SK-N-SH treated with all-trans-retinoic acid at 6 μM for 48 hours (cell line): ENCODE measurements at regions not wholly inside any gene's neighbourhood (a gene's known extent, or its start where the extent isn't known, plus 50 kb on each side); places are given as distances from the start of the nearest gene placed in this dataset.
A peak's percentile ranks its signal among the peaks of the same experiment; 100 is the strongest.

Experiments
- ATAC-seq: fragments of 200-7000 bp; cut with Tn5 transposase; 3 replicates; pipeline ENCODE4 v1.9.1; 2020; ENCODE audit warnings: mild to moderate bottlenecking, moderate library complexity
- ARNTL ChIP-seq: fragments of 450-650 bp; formaldehyde crosslinking; IDR thresholded peaks from 2 replicates; pipeline ENCODE4 v1.5.0; 2020; ENCODE audit warnings: low read depth, mild to moderate bottlenecking, moderate library complexity, borderline replicate concordance
- BACH2 ChIP-seq: fragments of 250-450 bp; sonication (Bioruptor Pico); IDR thresholded peaks from 2 replicates; pipeline ENCODE4 v1.9.0; 2021; ENCODE audit warnings: mild to moderate bottlenecking, borderline replicate concordance
- CSDC2 ChIP-seq: fragments of 250-450 bp; sonication (Bioruptor Pico); IDR thresholded peaks from 2 replicates; pipeline ENCODE4 v1.5.0; 2020; ENCODE audit warnings: mild to moderate bottlenecking, moderate library complexity
- ESRRG ChIP-seq: fragments of 250-450 bp; sonication (Bioruptor Pico); IDR thresholded peaks from 2 replicates; pipeline ENCODE4 v1.6.1; 2021; ENCODE audit warnings: mild to moderate bottlenecking
- GLIS3 ChIP-seq: fragments of 250-450 bp; sonication (Bioruptor Pico); IDR thresholded peaks from 2 replicates; pipeline ENCODE4 v1.5.0; 2020; ENCODE audit warnings: mild to moderate bottlenecking, moderate library complexity
- ISL1 ChIP-seq: fragments of 250-450 bp; sonication (Bioruptor Pico); IDR thresholded peaks from 2 replicates; pipeline ENCODE4 v2.1.2; 2022; ENCODE audit warnings: mild to moderate bottlenecking, moderate library complexity
- RARB ChIP-seq: fragments of 250-450 bp; sonication (Bioruptor Pico); IDR thresholded peaks from 2 replicates; pipeline ENCODE4 v1.8.0; 2021; ENCODE audit warnings: mild to moderate bottlenecking, moderate library complexity
- SNAI2 ChIP-seq: fragments of 250-450 bp; sonication (Bioruptor Pico); IDR thresholded peaks from 2 replicates; pipeline ENCODE4 v1.5.0; 2020; ENCODE audit warnings: mild to moderate bottlenecking, moderate library complexity
- TCF4 ChIP-seq: fragments of 250-450 bp; sonication (Bioruptor Pico); IDR thresholded peaks from 2 replicates; pipeline ENCODE4 v1.8.0; 2021; ENCODE audit warnings: mild to moderate bottlenecking, moderate library complexity, borderline replicate concordance
- ZC3H10 ChIP-seq: fragments of 250-450 bp; sonication (Bioruptor Pico); IDR thresholded peaks from 2 replicates; pipeline ENCODE4 v1.5.1; 2021; ENCODE audit warnings: mild to moderate bottlenecking, moderate library complexity
- ZFP3 ChIP-seq: fragments of 250-450 bp; sonication (Bioruptor Pico); IDR thresholded peaks from 2 replicates; pipeline ENCODE4 v1.5.0; 2020; ENCODE audit warnings: mild to moderate bottlenecking, moderate library complexity
- ZFP30 ChIP-seq: fragments of 450-650 bp; formaldehyde crosslinking; IDR thresholded peaks from 2 replicates; pipeline ENCODE4 v1.5.0; 2022; ENCODE audit warnings: mild to moderate bottlenecking, moderate library complexity
- ZNF565 ChIP-seq: fragments of 450-650 bp; formaldehyde crosslinking; conservative IDR thresholded peaks from 2 replicates; pipeline ENCODE4 v1.5.0; 2020; ENCODE audit warnings: low read depth, mild to moderate bottlenecking, moderate library complexity
- ZNF8 ChIP-seq: fragments of 450-650 bp; formaldehyde crosslinking; IDR thresholded peaks from 2 replicates; pipeline ENCODE4 v1.5.0; 2020; ENCODE audit warnings: mild to moderate bottlenecking, moderate library complexity
- TF ChIP-seq, protein P1 (sequence below): fragments of 250-450 bp; sonication (Bioruptor Pico); IDR thresholded peaks from 2 replicates; pipeline ENCODE4 v1.8.0; 2021; ENCODE audit warnings: low read depth, mild to moderate bottlenecking, moderate library complexity, borderline replicate concordance
- TF ChIP-seq, protein P2 (sequence below): fragments of 250-450 bp; sonication (Bioruptor Pico); IDR thresholded peaks from 2 replicates; pipeline ENCODE4 v1.5.1; 2021; ENCODE audit warnings: mild to moderate bottlenecking, moderate library complexity
- TF ChIP-seq, protein P3 (sequence below): fragments of 250-450 bp; sonication (Bioruptor Pico); IDR thresholded peaks from 2 replicates; pipeline ENCODE4 v1.5.1; 2020; ENCODE audit warnings: low read depth, mild to moderate bottlenecking, moderate library complexity
- TF ChIP-seq, protein P4 (sequence below): fragments of 250-450 bp; sonication (Bioruptor Pico); IDR thresholded peaks from 2 replicates; pipeline ENCODE4 v1.8.0; 2020; ENCODE audit warnings: mild to moderate bottlenecking, moderate library complexity, borderline replicate concordance
- TF ChIP-seq, protein P5 (sequence below): fragments of 250-450 bp; sonication (Bioruptor Pico); IDR thresholded peaks from 2 replicates; pipeline ENCODE4 v1.5.0; 2020; ENCODE audit warnings: mild to moderate bottlenecking, moderate library complexity

DNA sequence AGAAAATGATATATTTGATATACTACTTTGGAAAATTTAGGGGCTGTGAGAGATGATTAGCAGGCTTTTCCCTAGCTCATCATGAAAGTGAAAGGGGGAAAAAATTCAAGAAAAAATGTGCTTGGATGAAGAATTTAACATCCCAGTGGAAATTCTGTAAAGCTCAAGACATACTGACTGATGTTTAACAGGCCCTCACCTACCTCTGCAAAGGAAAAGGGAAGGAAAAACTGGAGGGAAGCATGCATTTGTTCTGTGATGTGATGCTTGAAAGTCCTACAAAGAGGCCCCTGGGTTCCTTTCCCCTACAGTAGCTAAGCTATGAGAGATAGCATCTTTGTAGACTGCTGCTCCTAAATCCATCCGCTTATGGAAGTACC lies 364.1 kb downstream of the PDGFC start (continued):
- TF ChIP-seq ARNTL = no peak
- TF ChIP-seq, all 23 proteins: peak for 0

DNA sequence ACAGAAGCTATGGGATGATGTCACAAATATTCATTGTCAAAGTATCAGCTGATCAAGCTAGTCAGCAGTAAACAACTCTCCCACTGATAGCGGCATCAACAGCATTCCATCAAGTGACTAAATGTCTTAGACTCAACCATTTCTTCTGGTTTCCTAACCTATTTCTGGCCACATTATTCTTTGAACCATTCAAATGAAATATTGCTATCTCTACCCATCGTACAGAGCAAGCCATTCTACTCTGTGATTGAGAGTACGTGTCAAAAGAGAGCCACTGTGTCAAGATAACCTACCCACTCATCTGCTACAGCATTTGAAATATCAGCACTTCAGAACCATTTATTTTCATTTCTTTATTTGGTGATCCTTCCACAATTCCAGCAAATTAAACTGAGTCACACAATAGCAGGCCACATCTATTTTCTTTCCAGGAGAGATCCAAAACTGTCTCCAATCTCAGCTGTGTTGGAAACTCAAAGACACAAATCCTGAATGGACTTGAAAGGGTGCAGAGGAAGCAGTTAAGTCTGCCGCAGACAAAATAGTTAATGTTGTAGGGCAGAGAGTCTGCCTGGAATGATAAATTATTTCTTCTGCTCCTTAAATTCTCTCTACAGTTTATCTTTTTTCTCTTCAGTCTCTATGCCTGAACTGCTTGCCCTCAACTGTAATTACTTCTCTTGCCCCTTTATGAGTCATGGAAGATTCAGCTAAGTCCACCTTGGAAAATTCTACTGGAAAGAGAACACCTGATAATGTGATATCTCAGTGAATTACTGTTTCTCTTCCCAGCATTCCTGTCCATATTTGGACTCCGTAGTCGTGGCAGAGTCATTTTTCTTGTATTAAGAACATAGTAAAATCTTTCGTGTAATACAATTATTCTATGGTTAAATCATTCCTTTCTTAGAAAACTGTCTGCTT lies 364.8 kb downstream of the PDGFC start:
- ATAC-seq = peak; percentile 74
- TF ChIP-seq, protein P1, sequence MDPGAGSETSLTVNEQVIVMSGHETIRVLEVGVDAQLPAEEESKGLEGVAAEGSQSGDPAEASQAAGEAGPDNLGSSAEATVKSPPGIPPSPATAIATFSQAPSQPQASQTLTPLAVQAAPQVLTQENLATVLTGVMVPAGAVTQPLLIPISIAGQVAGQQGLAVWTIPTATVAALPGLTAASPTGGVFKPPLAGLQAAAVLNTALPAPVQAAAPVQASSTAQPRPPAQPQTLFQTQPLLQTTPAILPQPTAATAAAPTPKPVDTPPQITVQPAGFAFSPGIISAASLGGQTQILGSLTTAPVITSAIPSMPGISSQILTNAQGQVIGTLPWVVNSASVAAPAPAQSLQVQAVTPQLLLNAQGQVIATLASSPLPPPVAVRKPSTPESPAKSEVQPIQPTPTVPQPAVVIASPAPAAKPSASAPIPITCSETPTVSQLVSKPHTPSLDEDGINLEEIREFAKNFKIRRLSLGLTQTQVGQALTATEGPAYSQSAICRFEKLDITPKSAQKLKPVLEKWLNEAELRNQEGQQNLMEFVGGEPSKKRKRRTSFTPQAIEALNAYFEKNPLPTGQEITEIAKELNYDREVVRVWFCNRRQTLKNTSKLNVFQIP (CRISPR knock-in tag) = no peak
- TF ChIP-seq ZC3H10 (CRISPR knock-in tag) (peak; percentile 61), ESRRG (CRISPR knock-in tag) (no peak)

DNA sequence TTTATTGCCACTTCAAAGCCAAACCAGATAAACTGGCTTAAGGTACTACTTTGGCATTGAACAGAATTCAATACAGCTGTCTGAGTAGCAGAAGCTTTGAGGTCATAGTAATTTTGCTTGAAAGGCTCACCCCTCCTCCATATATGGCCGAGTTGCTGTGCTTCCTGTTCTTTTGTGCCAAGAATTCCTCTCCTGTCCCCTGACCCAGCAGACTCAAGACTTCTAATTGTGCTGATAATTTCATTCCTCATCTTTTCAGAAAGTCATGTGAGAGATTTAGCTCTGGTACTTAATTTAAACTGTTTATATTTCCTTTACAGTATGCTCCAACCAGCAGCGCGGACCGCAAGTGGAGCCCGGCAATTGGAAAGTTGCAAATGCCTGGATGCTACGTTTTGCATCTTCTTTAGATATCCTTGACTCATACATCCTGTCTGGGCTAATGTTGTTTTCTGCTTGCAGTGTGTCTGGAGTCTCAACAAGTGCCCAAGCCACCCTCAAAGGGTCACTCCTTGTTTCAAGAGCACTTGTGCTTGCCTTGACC lies 373.4 kb downstream of the PDGFC start:
- peak; percentile 85 for ATAC-seq
- TF ChIP-seq, protein P2, sequence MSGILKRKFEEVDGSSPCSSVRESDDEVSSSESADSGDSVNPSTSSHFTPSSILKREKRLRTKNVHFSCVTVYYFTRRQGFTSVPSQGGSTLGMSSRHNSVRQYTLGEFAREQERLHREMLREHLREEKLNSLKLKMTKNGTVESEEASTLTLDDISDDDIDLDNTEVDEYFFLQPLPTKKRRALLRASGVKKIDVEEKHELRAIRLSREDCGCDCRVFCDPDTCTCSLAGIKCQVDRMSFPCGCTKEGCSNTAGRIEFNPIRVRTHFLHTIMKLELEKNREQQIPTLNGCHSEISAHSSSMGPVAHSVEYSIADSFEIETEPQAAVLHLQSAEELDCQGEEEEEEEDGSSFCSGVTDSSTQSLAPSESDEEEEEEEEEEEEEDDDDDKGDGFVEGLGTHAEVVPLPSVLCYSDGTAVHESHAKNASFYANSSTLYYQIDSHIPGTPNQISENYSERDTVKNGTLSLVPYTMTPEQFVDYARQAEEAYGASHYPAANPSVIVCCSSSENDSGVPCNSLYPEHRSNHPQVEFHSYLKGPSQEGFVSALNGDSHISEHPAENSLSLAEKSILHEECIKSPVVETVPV (CRISPR knock-in tag) = no peak
- TF ChIP-seq, protein P3, sequence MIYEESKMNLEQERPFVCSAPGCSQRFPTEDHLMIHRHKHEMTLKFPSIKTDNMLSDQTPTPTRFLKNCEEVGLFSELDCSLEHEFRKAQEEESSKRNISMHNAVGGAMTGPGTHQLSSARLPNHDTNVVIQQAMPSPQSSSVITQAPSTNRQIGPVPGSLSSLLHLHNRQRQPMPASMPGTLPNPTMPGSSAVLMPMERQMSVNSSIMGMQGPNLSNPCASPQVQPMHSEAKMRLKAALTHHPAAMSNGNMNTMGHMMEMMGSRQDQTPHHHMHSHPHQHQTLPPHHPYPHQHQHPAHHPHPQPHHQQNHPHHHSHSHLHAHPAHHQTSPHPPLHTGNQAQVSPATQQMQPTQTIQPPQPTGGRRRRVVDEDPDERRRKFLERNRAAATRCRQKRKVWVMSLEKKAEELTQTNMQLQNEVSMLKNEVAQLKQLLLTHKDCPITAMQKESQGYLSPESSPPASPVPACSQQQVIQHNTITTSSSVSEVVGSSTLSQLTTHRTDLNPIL (CRISPR knock-in tag) = no peak

DNA sequence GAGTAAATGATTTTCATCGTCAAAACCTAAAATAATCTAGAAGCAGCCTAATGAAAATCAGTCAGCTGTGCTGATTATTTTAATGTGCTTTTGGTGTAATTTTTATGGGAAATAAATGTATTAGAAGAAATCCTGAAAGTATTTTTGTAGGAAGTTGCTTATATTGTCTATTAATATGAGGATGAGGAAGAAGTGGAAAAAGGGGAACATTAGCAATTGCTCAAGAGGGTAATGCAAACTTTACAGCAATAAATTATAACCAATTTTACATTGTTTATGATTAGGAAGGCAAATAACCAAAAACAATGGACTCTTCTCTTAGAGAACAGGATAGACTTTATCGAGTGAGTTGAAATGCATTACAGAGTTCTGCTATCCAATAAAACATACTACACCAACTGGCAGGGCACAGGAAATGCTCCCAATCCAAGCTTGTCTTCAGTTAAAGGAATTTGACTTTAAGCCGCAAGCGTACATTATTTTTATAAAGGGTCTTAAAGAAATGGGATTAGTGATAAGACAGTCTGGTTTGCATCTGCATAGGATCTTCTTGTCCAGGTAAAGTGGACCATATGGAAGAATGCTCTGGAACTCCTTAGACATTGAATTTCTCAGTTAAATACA lies 374.8 kb downstream of the PDGFC start:
- ATAC-seq = no peak
- TF ChIP-seq BACH2 (no peak), ESRRG (CRISPR knock-in tag) (no peak)

DNA sequence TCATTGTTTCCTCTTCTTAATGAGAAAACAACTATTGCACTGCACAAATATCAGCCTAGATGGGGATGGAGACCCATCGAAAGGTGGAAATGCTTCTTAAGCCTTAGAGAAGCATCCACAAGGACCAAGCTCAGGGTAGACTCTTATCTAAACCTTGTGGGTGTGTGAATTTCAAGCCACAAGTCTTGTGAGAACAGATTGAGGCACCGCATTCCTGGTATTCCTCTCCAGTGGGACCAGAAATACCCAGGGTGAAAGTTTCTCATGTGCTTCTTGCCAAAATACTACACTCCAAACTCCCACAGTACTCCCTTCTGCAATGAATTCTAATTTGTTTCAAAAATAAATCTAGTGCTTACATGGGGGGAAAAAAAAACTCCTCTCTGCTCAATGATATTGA lies 375.6 kb downstream of the PDGFC start:
- ATAC-seq = peak; percentile 33
- TF ChIP-seq, protein P2 (CRISPR knock-in tag) = no peak
- TF ChIP-seq BACH2 (no peak), ZC3H10 (CRISPR knock-in tag) (no peak), ZFP30 (CRISPR knock-in tag) (no peak), CSDC2 (CRISPR knock-in tag) (no peak), ZFP3 (CRISPR knock-in tag) (no peak), SNAI2 (CRISPR knock-in tag) (no peak), ESRRG (CRISPR knock-in tag) (no peak), GLIS3 (no peak), ISL1 (CRISPR knock-in tag) (no peak), ZNF565 (CRISPR knock-in tag) (no peak), ARNTL (no peak), RARB (CRISPR knock-in tag) (no peak), ZNF8 (CRISPR knock-in tag) (no peak), TCF4 (CRISPR knock-in tag) (no peak)
- TF ChIP-seq, protein P4, sequence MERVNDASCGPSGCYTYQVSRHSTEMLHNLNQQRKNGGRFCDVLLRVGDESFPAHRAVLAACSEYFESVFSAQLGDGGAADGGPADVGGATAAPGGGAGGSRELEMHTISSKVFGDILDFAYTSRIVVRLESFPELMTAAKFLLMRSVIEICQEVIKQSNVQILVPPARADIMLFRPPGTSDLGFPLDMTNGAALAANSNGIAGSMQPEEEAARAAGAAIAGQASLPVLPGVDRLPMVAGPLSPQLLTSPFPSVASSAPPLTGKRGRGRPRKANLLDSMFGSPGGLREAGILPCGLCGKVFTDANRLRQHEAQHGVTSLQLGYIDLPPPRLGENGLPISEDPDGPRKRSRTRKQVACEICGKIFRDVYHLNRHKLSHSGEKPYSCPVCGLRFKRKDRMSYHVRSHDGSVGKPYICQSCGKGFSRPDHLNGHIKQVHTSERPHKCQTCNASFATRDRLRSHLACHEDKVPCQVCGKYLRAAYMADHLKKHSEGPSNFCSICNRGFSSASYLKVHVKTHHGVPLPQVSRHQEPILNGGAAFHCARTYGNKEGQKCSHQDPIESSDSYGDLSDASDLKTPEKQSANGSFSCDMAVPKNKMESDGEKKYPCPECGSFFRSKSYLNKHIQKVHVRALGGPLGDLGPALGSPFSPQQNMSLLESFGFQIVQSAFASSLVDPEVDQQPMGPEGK (CRISPR knock-in tag) = no peak
- TF ChIP-seq, protein P3 (CRISPR knock-in tag) = no peak
- TF ChIP-seq, protein P5, sequence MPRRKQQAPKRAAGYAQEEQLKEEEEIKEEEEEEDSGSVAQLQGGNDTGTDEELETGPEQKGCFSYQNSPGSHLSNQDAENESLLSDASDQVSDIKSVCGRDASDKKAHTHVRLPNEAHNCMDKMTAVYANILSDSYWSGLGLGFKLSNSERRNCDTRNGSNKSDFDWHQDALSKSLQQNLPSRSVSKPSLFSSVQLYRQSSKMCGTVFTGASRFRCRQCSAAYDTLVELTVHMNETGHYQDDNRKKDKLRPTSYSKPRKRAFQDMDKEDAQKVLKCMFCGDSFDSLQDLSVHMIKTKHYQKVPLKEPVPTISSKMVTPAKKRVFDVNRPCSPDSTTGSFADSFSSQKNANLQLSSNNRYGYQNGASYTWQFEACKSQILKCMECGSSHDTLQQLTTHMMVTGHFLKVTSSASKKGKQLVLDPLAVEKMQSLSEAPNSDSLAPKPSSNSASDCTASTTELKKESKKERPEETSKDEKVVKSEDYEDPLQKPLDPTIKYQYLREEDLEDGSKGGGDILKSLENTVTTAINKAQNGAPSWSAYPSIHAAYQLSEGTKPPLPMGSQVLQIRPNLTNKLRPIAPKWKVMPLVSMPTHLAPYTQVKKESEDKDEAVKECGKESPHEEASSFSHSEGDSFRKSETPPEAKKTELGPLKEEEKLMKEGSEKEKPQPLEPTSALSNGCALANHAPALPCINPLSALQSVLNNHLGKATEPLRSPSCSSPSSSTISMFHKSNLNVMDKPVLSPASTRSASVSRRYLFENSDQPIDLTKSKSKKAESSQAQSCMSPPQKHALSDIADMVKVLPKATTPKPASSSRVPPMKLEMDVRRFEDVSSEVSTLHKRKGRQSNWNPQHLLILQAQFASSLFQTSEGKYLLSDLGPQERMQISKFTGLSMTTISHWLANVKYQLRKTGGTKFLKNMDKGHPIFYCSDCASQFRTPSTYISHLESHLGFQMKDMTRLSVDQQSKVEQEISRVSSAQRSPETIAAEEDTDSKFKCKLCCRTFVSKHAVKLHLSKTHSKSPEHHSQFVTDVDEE (CRISPR knock-in tag) = no peak
